ENCODE measurements at regions not wholly inside any gene's neighbourhood (a gene's known extent, or its start where the extent isn't known, plus 50 kb on each side); places are given as distances from the start of the nearest gene placed in this dataset.
"Not testable (repeated sequence)": the region's sequence is repeated elsewhere in the genome, so short reads cannot be mapped to it uniquely, and the experiment has no call there.

- not testable (repeated sequence) for TF ChIP-seq CTCF (conservative IDR thresholded peaks at IDR 0.05 in 1 of 2, IDR thresholded peaks at IDR 0.05 in 1 of 2; ENCODE audit: extremely low read depth in 1 of 2, insufficient read depth in 1 of 2, low read depth in 1 of 2, low read length in 2 of 2); EZH2 (IDR thresholded peaks at IDR 0.05; ENCODE audit: borderline replicate concordance, low read length)
Observed at GRCh38 chr10:107504011-107504410, 339.5 kb upstream of the SORCS1 start.
